CD4-positive, alpha-beta T cell treated with Interleukin-1 beta for 1 hour (primary cell): ENCODE measurements at regions not wholly inside any gene's neighbourhood (a gene's known extent, or its start where the extent isn't known, plus 50 kb on each side); places are given as distances from the start of the nearest gene placed in this dataset.

Experiments
- DNase-seq, 2 donors: peaks; one replicate each; pipeline ENCODE4 v3.0.0-alpha.2; 2020 to 2022

DNA sequence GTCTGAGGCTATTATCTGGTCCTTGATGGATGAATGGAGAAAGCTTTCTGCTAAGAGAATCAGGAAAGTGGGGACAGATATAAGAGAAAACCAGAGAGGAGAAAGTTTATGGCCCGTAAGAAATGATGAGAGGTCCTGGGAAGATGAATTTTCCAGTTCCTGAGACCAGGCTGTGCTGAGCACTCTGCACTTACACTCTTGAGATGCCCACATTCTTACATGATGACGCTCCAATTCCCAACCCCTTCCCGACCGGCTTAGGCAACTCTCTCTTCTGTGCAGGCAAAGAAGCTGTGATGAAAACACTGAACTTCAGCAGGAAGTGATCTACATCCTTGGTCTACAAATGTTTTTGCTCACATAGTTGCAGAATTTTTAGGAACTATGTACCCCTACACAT, 417.0 kb downstream of the ARHGEF28 start:
- DNase-seq: no peak

DNA sequence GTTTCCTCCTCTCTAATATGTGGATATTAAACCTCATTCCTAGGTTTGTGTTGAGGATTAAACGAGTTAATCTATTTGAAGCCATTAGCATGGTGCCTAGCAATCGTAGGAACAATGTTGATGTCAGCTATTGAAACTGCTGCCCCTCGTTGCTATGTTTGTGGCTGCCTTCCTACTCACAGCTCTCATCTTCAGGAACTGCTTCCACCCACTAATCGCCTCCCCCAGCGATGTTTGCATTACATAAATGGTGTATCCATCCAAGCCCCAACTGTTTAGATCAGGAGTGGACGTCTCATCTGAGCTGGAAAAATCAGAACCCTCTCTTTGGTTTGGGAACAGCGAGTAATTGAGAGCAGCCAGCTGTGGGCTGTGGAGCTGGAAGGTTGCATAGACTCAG, 416.6 kb downstream of the ARHGEF28 start:
- no peak for DNase-seq

DNA sequence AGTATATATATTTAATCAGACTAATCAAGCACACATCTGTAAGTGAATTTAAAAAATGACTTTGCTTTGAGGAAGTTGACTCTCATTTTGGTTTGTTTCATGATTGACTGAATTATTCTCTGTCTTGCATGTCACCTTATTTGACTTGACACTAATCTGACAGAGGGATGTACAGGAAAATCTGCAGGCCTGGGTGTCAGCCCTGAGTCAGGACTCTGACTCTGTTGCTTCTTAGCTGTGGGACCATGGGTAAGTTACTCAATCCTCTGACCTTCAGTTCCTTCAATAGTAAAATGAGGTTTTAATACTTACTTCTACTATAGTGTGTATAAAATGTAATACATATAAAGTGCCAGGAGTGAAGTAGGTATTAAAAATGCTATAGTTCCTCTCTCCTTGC, 415.9 kb downstream of the ARHGEF28 start:
- no peak for DNase-seq

DNA sequence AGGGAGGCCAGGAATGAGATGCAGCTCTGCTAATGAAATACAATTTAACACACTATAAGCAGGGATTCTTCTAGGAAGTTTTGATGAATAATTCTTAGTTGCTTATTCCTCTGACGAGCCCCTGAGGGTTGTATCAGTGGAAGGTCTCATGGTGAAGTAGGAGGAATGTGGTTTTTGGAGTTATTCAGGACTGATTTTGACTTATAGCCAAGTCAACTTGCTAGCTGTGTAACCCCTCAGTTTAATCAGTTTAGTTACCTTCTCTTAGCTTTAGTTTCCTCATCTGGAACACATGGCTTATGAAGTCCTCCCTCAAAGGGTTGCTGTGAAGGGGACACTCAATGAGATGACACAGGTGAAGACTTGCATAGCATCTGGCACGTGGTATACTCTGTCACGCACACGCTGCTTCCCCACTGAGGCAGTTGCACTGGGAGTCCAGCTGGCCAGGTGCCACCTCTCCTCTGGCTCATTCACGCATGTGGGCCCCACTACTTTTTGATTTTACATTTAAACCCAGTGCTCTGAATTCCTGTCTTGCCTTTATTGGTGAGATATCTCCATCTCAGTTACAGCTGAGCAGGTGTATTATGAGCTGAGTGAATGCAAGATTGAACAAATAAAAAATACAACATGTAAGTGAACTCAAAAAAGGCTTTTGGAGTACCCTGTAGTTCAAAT, 415.0 kb downstream of the ARHGEF28 start:
- DNase-seq: no peak

DNA sequence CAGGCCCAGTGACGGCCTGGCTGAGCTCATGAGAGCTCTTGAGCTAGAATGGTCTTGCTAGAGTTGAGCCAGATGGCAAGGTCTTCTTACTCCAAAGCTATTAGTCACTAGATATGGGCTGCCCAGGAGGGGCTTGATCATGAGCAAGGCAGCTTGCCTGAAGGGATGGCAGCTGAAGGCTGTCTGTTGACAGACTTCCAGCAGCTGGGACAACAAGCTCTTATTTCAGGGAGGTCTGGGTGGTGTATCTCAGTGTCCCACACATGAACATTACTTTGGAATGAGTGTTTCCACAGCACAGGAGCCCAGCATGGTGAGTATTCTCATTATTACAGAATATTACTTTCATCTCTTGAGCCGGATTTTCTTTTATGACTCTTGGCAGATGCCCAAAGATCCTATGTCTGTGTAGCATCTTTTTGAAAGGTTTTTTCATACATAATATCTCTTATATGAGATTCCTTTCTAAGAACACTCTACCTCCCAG, 414.1 kb downstream of the ARHGEF28 start:
- no peak for DNase-seq

DNA sequence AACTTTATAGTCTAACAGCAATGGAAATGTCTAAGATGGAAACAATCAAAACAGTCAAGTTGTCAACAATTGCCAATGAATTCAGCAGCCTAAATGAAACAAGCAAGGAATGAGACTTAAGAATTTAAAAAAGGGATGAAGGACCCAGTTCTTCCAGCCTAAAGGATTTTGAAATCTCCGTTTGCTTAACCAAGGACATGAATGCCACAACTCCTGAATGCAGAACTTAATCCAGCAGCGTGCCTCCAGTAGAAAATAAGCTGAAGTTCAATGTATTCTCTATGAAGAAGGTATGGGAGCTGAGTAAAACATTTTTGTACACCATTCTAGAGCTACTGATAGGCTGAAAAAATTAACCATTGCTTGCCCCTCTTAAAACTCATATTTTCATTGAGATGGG, 411.3 kb downstream of the ARHGEF28 start:
- no peak for DNase-seq

DNA sequence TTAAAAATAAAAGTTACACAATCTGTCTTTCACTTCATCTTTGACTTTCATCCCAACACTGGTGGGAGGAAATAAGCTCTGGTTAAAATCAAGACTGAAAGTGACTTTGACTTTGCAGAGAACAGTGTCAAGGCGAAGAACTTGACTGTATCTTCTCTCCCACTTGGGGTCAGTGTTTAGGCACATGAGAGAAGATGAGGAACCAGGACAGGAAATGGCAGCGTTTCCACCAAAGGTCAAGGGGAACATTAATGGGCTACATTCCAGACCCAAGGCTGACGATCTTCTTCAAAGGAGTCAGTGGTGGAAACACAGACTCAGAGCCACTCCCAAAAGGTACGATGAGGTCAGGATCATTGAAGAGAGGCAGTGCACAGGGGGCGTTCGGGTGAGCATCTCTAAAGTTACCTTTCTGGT, 409.5 kb downstream of the ARHGEF28 start:
- peak in 1 of 2 donors; percentile 0 for DNase-seq

DNA sequence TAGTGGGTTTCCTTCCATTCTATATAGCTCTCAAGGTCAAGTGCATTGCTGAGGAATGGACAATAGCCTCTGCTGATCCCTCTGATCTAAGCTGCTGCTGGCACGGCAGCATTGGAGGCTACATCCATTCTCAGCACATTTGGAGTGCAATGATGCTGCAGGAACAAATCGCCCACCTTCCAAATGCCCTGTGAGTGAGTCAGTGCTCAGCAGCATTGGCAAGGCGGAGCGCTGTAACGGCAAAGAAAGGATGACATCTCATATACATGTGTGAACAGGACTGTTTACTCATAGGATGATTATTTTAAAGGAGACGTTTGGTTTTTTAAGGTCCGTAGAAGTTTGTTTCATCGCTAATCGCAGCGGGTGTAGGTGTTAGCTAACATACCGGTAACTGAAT, 408.7 kb downstream of the ARHGEF28 start:
- no peak for DNase-seq

DNA sequence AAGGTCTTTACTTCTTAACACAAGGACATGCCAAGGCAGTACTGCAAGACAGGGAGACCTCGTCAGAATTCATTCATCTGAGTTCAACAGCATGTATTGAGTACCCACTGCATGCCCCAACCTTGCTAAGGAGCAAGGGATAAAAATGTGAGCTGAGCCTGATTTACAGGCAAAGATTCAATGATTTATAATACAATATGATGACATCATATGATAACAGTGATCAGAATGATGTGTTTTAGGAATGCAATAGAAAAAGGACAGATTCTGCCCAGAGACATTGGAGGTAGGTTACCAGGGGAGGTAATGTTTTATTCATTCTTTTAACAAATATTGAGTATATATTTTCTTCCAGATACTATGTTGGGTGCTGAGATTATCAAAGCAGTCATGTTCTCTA, 406.6 kb downstream of the ARHGEF28 start:
- DNase-seq: no peak

DNA sequence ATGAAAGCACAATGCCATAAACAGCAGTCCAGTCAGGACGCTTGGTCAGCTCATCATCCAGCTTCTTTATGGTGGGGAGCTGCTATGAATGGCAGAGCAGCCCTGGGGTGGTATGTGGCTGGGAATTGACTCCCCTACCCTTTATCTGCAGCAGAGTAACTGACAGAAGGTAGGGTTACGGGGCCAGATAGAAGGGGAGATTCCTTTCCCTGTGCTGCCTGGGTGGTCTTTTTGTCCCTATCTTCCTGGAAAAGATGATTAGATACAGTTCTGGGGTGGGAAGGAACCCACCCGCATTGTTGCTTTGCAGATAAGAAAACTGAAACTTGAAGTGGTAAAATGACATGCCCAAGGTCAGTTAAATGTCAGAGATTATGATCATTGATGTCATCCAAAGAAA, 405.5 kb downstream of the ARHGEF28 start:
- no peak for DNase-seq

DNA sequence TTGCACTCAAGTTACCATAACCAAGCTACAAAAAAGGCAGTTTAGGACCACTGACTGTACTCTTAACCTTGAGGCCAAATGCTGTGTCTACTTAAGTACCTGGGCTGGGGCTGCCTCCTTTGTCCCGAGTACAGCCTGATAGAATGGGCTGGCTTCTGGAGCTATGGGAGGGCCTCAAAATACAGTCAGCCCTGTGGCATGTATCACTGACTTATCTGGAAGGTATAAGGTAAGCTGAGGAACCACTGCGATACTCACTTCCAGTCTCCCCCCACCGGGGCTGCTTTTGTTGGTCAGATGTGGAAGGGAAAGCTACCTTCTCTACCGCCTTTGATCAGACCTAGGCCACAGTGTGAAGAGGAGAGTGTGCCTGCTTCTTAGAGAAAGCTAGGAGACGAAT, 404.8 kb downstream of the ARHGEF28 start:
- no peak for DNase-seq

DNA sequence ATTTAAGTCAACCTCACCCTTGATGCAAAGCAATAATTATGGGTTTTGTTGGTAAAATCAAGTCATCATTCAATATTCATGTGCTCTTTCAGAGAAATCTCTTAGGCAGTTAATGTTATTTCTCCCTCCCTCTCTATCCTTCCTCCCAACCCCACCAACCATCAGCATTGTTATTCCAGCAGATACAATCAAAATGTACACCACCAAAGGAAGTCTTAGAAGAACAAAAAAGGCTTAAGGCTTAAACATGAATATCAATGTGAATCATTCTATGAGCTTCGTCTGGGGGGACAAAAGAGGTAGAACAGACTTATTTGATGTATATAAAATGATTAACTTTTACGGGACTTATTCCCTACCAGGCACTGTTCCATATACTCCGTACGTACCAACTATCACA, 404.4 kb downstream of the ARHGEF28 start:
- no peak for DNase-seq

DNA sequence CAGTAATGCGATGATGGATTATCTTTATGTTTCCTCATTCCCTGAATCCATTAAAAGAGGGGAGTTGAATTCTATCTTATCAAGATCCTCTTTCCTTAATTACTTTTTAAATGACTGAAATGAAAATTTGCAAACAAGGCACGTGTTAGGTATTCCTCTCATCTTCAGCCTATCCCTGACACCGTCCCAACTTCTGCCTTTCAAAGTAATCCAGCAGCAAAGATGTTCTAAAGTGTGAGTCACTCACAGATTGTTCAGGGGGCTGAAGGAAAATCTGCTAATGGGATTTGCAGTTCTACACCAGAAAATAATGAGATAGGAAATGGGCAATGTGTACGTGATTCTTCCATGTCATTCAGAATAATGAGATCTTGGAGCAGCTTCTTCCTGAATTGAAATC, 403.0 kb downstream of the ARHGEF28 start:
- DNase-seq: no peak

DNA sequence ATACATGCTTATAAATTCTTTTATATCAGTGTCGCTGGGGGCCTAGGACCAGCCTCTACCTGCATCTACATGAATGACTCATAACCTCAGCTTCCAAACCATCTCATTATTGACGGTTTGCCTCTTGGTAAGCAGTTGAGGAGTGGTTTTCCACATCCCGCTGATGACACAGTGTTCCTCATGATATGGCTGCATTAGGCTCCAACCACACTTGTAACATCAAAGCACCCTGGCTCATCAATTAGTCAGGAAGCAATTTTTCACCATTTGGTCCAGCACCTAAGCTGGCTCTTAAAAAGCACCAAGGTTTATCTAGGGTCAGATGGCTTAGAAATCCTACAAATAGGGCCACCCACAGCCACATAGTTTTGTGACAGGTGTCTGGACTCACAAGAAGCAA, 402.4 kb downstream of the ARHGEF28 start:
- no peak for DNase-seq

DNA sequence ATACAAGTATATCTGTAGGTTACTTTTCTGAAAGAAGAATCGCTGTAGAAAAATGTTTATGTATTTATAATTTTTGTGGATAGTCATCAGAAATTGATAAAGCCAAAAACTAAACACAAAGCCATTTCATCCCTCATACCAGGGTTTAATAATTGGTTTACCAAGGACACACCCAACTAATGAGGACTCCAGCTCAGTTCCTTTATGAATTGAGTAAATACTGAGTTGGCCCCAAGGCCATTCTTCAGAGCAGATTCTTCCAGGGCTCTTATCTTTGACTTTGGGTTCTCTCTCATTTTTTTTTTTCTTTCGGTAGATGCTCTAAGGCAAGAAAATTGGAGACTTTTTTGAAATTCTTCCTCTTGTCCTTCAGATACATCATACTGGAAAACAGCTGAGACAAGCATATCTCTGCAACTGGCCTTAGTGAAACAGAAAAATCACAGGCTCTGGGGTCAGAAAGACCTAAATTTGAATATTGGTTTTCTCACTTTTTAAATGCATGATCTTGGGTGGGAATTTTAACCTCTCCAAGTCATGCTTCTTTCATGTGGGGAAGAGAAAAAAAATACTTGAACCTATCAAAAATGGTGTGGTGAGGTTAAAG, 401.8 kb downstream of the ARHGEF28 start:
- no peak for DNase-seq

DNA sequence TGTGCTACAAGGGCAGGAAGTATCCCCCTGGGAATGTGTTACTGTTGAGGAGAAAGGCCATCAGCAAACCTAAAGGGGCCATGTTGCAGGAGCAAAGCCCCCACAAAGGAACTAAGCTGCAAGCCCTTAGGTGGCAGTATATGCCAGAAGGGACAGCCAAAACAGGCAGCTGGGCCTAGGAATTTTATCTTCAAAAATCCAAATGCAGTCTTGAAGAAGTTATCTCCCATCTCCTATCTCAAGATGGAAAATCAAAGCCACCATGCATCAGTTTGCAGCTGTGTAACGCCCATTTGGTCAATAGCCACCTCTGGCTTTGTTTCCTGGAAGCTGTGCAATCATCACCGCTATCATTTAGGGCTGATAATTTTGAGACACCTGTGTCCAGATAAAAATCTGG, 400.3 kb downstream of the ARHGEF28 start:
- no peak for DNase-seq

DNA sequence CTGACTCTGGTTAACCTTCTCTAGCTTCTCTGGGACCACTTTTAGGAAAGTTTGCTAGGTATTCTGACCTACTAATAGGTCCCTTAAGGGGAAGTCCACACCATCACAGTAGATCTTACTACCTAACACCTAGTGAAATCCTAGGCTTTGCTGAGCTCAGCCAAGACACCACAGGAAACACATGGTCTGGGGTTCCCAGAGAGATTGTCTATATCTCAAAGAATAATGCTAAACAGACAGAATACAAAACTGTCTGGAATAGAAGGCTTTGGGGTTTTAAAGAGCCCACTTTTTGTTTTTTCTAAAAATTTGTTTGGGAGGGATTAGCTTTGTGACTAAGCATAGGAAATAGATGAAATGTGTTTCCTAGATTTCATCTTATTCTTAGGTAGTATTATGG, 395.1 kb downstream of the ARHGEF28 start:
- no peak for DNase-seq

DNA sequence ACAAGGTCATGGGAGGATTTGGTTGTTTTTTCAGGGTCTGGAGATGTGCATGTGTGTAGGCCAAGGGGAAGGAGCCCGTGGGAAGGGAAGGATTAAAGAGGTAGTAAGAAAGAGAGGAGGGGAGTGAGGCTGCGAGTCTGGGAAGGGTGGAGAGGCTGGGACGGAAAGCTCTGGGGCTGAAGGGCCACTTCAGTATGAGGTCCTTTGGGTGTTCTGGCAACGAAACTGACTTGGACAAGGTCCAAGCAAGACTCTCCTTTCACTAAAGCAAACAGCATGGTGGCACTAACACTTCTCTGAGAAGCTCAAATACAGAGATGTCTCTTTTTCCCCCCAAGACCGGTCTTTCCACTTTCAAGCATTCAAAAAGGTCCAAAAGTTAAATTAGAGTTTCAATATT, 394.5 kb downstream of the ARHGEF28 start:
- DNase-seq: no peak

DNA sequence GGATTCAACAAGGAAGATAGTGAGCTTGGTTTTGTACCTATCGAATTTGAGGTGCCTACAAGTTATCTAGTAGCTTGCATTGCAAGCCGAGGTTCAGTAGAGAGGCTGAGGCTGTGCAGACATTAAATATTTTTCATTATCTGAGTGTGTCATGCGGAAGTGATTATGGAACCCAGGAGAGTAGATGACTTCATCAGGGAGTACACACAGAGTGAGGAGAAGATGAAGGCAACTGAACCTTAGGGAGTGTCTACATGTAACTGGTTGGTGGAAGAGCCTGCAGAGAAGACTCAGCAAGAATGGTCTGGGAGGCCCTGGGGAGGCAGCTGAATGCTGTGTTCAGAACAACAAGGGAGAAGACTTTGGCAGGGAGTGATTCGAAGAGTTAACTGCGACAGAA, 393.9 kb downstream of the ARHGEF28 start:
- no peak for DNase-seq

DNA sequence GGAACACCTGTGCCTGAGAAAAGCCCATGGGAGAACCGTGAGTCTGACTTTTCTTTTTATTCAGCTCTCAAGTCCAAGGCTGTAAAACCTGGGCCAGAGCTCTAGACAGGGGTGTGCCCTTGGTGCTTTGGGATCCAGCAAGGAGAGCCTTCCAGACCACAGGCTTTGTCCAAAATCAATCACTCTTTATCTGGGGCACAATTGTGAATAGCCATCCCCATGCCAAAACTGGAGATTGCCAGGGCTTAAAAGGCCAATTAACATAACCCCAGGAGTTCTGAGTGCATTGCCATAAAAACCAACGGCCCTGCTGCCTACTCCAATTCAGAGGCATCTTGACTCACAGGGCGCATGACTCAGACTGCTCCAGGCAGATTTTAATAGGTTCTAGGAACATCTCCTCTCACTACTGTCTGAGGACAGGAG, 391.8 kb downstream of the ARHGEF28 start:
- DNase-seq: no peak

DNA sequence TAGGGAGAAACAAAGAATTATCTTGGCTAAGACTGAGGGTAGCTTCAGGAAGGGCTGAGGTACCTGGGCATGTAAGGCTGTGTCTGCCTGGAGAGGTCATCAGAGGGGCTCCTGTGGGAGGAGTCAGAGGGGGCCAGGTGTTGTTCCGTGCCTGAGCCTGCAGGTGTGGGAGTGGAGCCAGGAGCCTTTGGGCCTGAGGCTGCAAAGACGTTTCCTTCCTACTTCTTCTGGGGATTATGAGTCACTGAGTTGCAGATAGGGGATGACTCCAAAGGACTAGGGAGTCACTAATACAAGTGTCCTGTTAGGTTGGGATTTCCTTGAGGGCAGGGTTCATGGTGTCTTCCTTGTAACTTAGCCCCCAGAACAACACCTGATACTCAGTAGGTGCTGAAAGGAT, 391.1 kb downstream of the ARHGEF28 start:
- DNase-seq: no peak

DNA sequence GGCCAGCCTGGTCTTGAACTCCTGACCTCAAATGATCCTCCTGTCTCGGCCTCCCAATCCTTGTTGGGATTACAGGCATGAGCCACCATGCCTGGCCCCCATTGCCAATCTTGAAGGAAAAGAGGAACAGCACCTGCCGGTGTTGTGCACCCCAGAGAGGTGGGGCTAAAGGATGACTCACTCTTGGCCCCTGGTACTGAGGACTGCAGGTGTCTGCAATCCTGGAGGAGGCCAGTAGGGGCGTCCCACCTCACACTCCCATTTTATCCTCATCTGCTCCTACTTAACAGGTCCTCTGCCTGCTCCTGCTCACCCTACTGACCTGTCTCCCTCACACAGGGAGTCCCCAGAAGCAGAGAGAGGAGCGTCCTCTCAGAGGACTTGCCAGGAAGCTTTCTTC, 390.4 kb downstream of the ARHGEF28 start:
- DNase-seq: no peak

DNA sequence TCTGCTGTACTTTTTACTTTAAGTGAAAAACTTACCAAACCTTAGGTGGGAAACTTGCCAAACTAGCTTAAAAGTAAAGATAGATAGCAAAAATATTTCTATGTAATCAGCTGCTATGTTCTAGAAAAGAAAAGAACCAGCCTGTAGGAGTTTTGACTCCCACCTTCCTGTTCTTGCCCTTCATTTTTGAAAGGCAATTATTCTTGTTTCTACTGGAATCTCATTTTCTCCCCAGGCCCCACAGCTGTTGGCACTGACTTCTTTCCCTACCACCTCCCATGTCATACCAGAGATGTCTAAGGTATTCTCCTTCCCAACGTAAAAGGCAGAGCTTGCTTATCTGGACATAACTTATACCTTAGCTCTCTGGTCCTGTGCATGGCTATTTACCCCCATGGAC, 389.7 kb downstream of the ARHGEF28 start:
- DNase-seq: no peak

DNA sequence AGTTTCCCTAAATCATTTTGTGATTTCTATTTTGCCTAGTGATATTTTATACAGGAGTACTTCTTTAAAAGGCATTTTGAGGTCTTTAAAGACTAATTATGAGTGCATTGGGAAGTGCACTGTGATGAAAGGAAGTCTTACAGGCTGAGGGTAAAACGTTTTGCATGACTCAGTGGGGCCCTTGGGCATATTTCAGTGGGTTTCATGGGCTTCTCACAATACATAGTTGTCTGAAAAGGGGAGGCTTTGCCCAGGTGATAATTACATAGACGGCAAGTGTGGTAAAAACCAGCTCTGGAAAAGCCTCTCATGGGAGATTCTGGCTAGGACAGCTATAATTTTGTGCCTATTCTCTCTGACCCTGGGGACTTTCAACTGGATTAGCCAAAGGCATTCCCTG, 387.2 kb downstream of the ARHGEF28 start:
- DNase-seq: no peak

DNA sequence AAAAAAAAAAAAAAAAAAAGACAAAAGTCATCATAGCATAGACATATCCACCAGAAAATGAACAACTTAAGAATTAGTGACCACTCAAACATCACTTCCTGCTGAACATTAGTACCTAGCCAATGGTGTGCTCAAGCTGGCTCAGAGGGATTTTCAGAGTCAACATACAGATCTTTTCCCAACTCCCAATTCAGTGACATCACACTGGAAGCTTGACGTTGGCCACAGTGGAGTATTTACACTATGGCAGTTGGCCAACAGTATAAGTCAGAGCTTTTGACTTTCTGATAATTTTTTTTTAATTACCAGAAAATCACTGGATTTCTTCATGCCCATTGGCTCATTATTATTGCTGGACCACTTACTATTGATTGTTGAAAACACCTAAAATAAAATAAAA, 383.5 kb downstream of the ARHGEF28 start:
- DNase-seq: no peak
